WTC11 (cell line): ENCODE measurements at regions not wholly inside any gene's neighbourhood (a gene's known extent, or its start where the extent isn't known, plus 50 kb on each side); places are given as distances from the start of the nearest gene placed in this dataset.

Experiments
- ATAC-seq: fragments of 200-7000 bp; cut with Tn5 transposase; 2 replicates; pipeline ENCODE4 v1.10.0; 2021; ENCODE audit warnings: mild to moderate bottlenecking, moderate library complexity
- CTCF ChIA-PET: fragments of 300-600 bp; sonication (Branson Sonifier 250); formaldehyde crosslinking; loops from one replicate; lab custom pipeline; 2021; ENCODE audit warnings: antibody characterized with exemption; lab: Charles Lee
- POLR2A ChIA-PET: fragments of 350-600 bp; sonication (Branson Sonifier 250); formaldehyde crosslinking; loops from one replicate; lab custom pipeline; 2021; ENCODE audit warnings: antibody characterized with exemption; lab: Charles Lee
- DNase-seq: peaks from one replicate; pipeline ENCODE4 v3.0.0; 2021; ENCODE audit warnings: low spot score
- H3K27ac Mint-ChIP-seq: 2 replicates; pipeline ENCODE4 v1.8.0; 2021; ENCODE audit warnings: mixed read lengths
- H3K27me3 Mint-ChIP-seq: 2 replicates; pipeline ENCODE4 v1.8.0; 2021; ENCODE audit warnings: low read depth, mild to moderate bottlenecking, moderate library complexity, mixed read lengths
- H3K36me3 Mint-ChIP-seq: 2 replicates; pipeline ENCODE4 v1.8.0; 2021; ENCODE audit warnings: mixed read lengths
- H3K4me1 Mint-ChIP-seq: 2 replicates; pipeline ENCODE4 v1.8.0; 2022; ENCODE audit warnings: mixed read lengths
- H3K4me3 Mint-ChIP-seq: 2 replicates; pipeline ENCODE4 v1.8.0; 2021; ENCODE audit warnings: mild to moderate bottlenecking, moderate library complexity, mixed read lengths
- H3K9me3 Mint-ChIP-seq: 2 replicates; pipeline ENCODE4 v1.8.0; 2021; ENCODE audit warnings: mixed read lengths
- ATF1 ChIP-seq: sonication (generic); formaldehyde crosslinking; IDR thresholded peaks from 2 replicates; pipeline ENCODE4 v1.8.1; 2023; ENCODE audit warnings: mild to moderate bottlenecking, moderate library complexity, missing genetic modification reagents
- ATF3 ChIP-seq: sonication (generic); formaldehyde crosslinking; conservative IDR thresholded peaks from 2 replicates; pipeline ENCODE4 v1.8.1; 2022; ENCODE audit warnings: mild to moderate bottlenecking, missing genetic modification reagents
- FOXJ3 ChIP-seq: sonication (generic); formaldehyde crosslinking; IDR thresholded peaks from 2 replicates; pipeline ENCODE4 v1.9.0; 2021; ENCODE audit warnings: missing genetic modification reagents, mild to moderate bottlenecking, borderline replicate concordance
- FOXP1 ChIP-seq: sonication (generic); formaldehyde crosslinking; IDR thresholded peaks from 2 replicates; pipeline ENCODE4 v1.8.0; 2022; ENCODE audit warnings: missing genetic modification reagents, mild to moderate bottlenecking, moderate library complexity, borderline replicate concordance
- GRHL2 ChIP-seq: fragments of 250-450 bp; sonication (Bioruptor Pico); IDR thresholded peaks from 2 replicates; pipeline ENCODE4 v1.8.0; 2022; ENCODE audit warnings: mild to moderate bottlenecking, moderate library complexity; ENCODE audit not compliant: insufficient replicate concordance, severe bottlenecking
- GTF2I ChIP-seq: fragments of 250-450 bp; sonication (Bioruptor Pico); conservative IDR thresholded peaks from 2 replicates; pipeline ENCODE4 v1.4.0; 2021; ENCODE audit warnings: mild to moderate bottlenecking
- JAZF1 ChIP-seq: fragments of 250-450 bp; sonication (Bioruptor Pico); IDR thresholded peaks from 2 replicates; pipeline ENCODE4 v1.9.0; 2021; ENCODE audit warnings: moderate library complexity, mild to moderate bottlenecking, inconsistent platforms
- KAT7 ChIP-seq: sonication (generic); formaldehyde crosslinking; IDR thresholded peaks from 2 replicates; pipeline ENCODE4 v1.8.1; 2023; ENCODE audit warnings: missing genetic modification reagents, mild to moderate bottlenecking, borderline replicate concordance
- MYBL2 ChIP-seq: sonication (generic); formaldehyde crosslinking; IDR thresholded peaks from 2 replicates; pipeline ENCODE4 v1.8.1; 2023; ENCODE audit warnings: mild to moderate bottlenecking, moderate library complexity, missing genetic modification reagents
- NFATC4 ChIP-seq: fragments of 250-450 bp; sonication (Bioruptor Pico); IDR thresholded peaks from 2 replicates; pipeline ENCODE4 v1.9.0; 2021; ENCODE audit warnings: mild to moderate bottlenecking
- NFE2L1 ChIP-seq: sonication (generic); formaldehyde crosslinking; IDR thresholded peaks from 2 replicates; pipeline ENCODE4 v1.8.1; 2023; ENCODE audit warnings: missing genetic modification reagents
- NFYB ChIP-seq: sonication (generic); formaldehyde crosslinking; conservative IDR thresholded peaks from 2 replicates; pipeline ENCODE4 v1.8.0; 2022; ENCODE audit warnings: low read depth, missing genetic modification reagents
- NR2C2 ChIP-seq: sonication (generic); formaldehyde crosslinking; IDR thresholded peaks from 2 replicates; pipeline ENCODE4 v1.8.0; 2022; ENCODE audit warnings: mild to moderate bottlenecking, missing genetic modification reagents
- NR3C1 ChIP-seq: sonication (generic); formaldehyde crosslinking; conservative IDR thresholded peaks from 2 replicates; pipeline ENCODE4 v1.8.1; 2023; ENCODE audit warnings: low read depth, mild to moderate bottlenecking, missing genetic modification reagents
- SMAD3 ChIP-seq: sonication (generic); formaldehyde crosslinking; IDR thresholded peaks from 2 replicates; pipeline ENCODE4 v1.8.0; 2022; ENCODE audit warnings: missing genetic modification reagents, mild to moderate bottlenecking, borderline replicate concordance
- SMAD4 ChIP-seq: sonication (generic); formaldehyde crosslinking; IDR thresholded peaks from 2 replicates; pipeline ENCODE4 v1.8.0; 2022; ENCODE audit warnings: mild to moderate bottlenecking, missing genetic modification reagents
- TEAD1 ChIP-seq: sonication (generic); formaldehyde crosslinking; IDR thresholded peaks from 2 replicates; pipeline ENCODE4 v1.8.0; 2022; ENCODE audit warnings: mild to moderate bottlenecking, missing genetic modification reagents
- TP53 ChIP-seq: sonication (generic); formaldehyde crosslinking; IDR thresholded peaks from 2 replicates; pipeline ENCODE4 v1.8.1; 2023; ENCODE audit warnings: mild to moderate bottlenecking, missing genetic modification reagents
- ZNF121 ChIP-seq: sonication (generic); formaldehyde crosslinking; IDR thresholded peaks from 2 replicates; pipeline ENCODE4 v1.8.0; 2023; ENCODE audit warnings: missing genetic modification reagents
- ZNF263 ChIP-seq: sonication (generic); formaldehyde crosslinking; IDR thresholded peaks from 2 replicates; pipeline ENCODE4 v1.8.1; 2022; ENCODE audit warnings: low read depth, mild to moderate bottlenecking, moderate library complexity, missing genetic modification reagents
- ZNF671 ChIP-seq: fragments of 250-450 bp; sonication (Bioruptor Pico); IDR thresholded peaks from 2 replicates; pipeline ENCODE4 v1.8.0; 2021; ENCODE audit warnings: mild to moderate bottlenecking
- TF ChIP-seq, protein P1 (sequence below): fragments of 200-600 bp; IDR thresholded peaks from 2 replicates; pipeline ENCODE4 v1.8.0; 2022; ENCODE audit warnings: antibody characterized with exemption
- TF ChIP-seq, protein P2 (sequence below): sonication (generic); formaldehyde crosslinking; IDR thresholded peaks from 2 replicates; pipeline ENCODE4 v1.8.1; 2023; ENCODE audit warnings: mild to moderate bottlenecking, moderate library complexity, missing genetic modification reagents
- TF ChIP-seq, protein P3 (sequence below): sonication (generic); formaldehyde crosslinking; IDR thresholded peaks from 2 replicates; pipeline ENCODE4 v1.8.1; 2022; ENCODE audit warnings: low read depth, mild to moderate bottlenecking, moderate library complexity, missing genetic modification reagents, borderline replicate concordance
- TF ChIP-seq, protein P4 (sequence below): sonication (generic); formaldehyde crosslinking; IDR thresholded peaks from 2 replicates; pipeline ENCODE4 v1.8.0; 2022; ENCODE audit warnings: missing genetic modification reagents

DNA sequence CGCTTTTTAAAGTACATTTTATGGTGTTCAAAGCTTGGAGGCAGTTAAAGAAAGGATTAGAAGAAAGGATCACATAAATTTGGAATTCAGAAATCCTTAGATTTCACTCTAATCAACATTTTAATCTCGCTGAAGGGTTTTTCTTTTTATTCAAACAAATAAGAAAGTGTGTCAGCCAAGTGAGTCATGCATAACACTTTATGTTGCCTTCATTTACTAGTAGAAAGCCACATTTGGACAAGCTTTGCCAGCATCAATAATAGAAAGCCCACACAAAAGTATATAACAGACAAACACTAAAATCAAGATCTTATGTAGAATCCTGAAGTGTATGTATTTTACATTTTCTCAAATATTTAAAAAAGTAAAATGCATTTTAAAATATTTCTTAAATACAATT is 154.9 kb upstream of the TRPC4 start:
- no peak for DNase-seq
- peaks cover 18% of the 10 kb centered on the region for H3K9me3 Mint-ChIP-seq
- no peaks in the 10 kb centered on the region for H3K4me1 Mint-ChIP-seq
- H3K36me3 Mint-ChIP-seq, result peaks cover 2% of the 10 kb centered on the region
- no peak for TF ChIP-seq ZNF263
- no peak for TF ChIP-seq NFYB (CRISPR knock-in tag)
- TF ChIP-seq, protein P1, sequence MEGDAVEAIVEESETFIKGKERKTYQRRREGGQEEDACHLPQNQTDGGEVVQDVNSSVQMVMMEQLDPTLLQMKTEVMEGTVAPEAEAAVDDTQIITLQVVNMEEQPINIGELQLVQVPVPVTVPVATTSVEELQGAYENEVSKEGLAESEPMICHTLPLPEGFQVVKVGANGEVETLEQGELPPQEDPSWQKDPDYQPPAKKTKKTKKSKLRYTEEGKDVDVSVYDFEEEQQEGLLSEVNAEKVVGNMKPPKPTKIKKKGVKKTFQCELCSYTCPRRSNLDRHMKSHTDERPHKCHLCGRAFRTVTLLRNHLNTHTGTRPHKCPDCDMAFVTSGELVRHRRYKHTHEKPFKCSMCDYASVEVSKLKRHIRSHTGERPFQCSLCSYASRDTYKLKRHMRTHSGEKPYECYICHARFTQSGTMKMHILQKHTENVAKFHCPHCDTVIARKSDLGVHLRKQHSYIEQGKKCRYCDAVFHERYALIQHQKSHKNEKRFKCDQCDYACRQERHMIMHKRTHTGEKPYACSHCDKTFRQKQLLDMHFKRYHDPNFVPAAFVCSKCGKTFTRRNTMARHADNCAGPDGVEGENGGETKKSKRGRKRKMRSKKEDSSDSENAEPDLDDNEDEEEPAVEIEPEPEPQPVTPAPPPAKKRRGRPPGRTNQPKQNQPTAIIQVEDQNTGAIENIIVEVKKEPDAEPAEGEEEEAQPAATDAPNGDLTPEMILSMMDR, result no peak
- no peak for TF ChIP-seq FOXJ3 (CRISPR knock-in tag)
- no peak for TF ChIP-seq ATF3 (CRISPR knock-in tag)
- TF ChIP-seq, protein P2, sequence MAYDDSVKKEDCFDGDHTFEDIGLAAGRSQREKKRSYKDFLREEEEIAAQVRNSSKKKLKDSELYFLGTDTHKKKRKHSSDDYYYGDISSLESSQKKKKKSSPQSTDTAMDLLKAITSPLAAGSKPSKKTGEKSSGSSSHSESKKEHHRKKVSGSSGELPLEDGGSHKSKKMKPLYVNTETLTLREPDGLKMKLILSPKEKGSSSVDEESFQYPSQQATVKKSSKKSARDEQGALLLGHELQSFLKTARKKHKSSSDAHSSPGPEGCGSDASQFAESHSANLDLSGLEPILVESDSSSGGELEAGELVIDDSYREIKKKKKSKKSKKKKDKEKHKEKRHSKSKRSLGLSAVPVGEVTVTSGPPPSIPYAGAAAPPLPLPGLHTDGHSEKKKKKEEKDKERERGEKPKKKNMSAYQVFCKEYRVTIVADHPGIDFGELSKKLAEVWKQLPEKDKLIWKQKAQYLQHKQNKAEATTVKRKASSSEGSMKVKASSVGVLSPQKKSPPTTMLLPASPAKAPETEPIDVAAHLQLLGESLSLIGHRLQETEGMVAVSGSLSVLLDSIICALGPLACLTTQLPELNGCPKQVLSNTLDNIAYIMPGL (CRISPR knock-in tag), result no peak
- TF ChIP-seq GTF2I (CRISPR knock-in tag), result no peak
- no peak for TF ChIP-seq TP53 (CRISPR knock-in tag)
- TF ChIP-seq GRHL2, result no peak
- TF ChIP-seq NR2C2 (CRISPR knock-in tag), result no peak
- TF ChIP-seq ZNF671 (CRISPR knock-in tag), result no peak
- TF ChIP-seq, protein P3, sequence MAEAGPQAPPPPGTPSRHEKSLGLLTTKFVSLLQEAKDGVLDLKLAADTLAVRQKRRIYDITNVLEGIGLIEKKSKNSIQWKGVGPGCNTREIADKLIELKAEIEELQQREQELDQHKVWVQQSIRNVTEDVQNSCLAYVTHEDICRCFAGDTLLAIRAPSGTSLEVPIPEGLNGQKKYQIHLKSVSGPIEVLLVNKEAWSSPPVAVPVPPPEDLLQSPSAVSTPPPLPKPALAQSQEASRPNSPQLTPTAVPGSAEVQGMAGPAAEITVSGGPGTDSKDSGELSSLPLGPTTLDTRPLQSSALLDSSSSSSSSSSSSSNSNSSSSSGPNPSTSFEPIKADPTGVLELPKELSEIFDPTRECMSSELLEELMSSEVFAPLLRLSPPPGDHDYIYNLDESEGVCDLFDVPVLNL, result no peak
- TF ChIP-seq KAT7 (CRISPR knock-in tag), result no peak
- no peak for TF ChIP-seq JAZF1 (CRISPR knock-in tag)
- no peak for ATAC-seq
- ChIA-PET POLR2A (no interaction called here), CTCF (no interaction called here)
- no peaks in the 10 kb centered on the region for H3K27me3 Mint-ChIP-seq
- no peak overlapping the region for H3K4me3 Mint-ChIP-seq
- no peak overlapping the region for H3K27ac Mint-ChIP-seq

- no peak for DNase-seq
- peaks cover 27% of the 10 kb centered on the region for H3K36me3 Mint-ChIP-seq
- no peak for ATAC-seq
- no peaks in the 10 kb centered on the region for H3K27me3 Mint-ChIP-seq
- ChIA-PET POLR2A (no interaction called here), CTCF (no interaction called here)
- no peaks in the 10 kb centered on the region for H3K4me1 Mint-ChIP-seq
- peaks cover 45% of the 10 kb centered on the region for H3K9me3 Mint-ChIP-seq
- no peak overlapping the region for H3K4me3 Mint-ChIP-seq
- H3K27ac Mint-ChIP-seq, result no peak overlapping the region
- TF ChIP-seq NFE2L1 (CRISPR knock-in tag), result no peak
- TF ChIP-seq, protein P4, sequence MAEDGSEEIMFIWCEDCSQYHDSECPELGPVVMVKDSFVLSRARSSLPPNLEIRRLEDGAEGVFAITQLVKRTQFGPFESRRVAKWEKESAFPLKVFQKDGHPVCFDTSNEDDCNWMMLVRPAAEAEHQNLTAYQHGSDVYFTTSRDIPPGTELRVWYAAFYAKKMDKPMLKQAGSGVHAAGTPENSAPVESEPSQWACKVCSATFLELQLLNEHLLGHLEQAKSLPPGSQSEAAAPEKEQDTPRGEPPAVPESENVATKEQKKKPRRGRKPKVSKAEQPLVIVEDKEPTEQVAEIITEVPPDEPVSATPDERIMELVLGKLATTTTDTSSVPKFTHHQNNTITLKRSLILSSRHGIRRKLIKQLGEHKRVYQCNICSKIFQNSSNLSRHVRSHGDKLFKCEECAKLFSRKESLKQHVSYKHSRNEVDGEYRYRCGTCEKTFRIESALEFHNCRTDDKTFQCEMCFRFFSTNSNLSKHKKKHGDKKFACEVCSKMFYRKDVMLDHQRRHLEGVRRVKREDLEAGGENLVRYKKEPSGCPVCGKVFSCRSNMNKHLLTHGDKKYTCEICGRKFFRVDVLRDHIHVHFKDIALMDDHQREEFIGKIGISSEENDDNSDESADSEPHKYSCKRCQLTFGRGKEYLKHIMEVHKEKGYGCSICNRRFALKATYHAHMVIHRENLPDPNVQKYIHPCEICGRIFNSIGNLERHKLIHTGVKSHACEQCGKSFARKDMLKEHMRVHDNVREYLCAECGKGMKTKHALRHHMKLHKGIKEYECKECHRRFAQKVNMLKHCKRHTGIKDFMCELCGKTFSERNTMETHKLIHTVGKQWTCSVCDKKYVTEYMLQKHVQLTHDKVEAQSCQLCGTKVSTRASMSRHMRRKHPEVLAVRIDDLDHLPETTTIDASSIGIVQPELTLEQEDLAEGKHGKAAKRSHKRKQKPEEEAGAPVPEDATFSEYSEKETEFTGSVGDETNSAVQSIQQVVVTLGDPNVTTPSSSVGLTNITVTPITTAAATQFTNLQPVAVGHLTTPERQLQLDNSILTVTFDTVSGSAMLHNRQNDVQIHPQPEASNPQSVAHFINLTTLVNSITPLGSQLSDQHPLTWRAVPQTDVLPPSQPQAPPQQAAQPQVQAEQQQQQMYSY (CRISPR knock-in tag), result no peak
- TF ChIP-seq, protein P1, result no peak
- no peak for TF ChIP-seq TP53 (CRISPR knock-in tag)
- no peak for TF ChIP-seq FOXP1
- no peak for TF ChIP-seq ATF1 (CRISPR knock-in tag)
- TF ChIP-seq TEAD1 (CRISPR knock-in tag), result no peak
- TF ChIP-seq NR3C1 (CRISPR knock-in tag), result no peak
- no peak for TF ChIP-seq ZNF121
- no peak for TF ChIP-seq NFATC4
- TF ChIP-seq SMAD3 (CRISPR knock-in tag), result no peak
- TF ChIP-seq MYBL2 (CRISPR knock-in tag), result no peak
- no peak for TF ChIP-seq SMAD4 (CRISPR knock-in tag)
Observed at GRCh38 chr13:38017320-38017719, 147.7 kb upstream of the TRPC4 start.
